ENCODE measurements at regions not wholly inside any gene's neighbourhood (a gene's known extent, or its start where the extent isn't known, plus 50 kb on each side); places are given as distances from the start of the nearest gene placed in this dataset.

GRCh38 chr20:43809206-43809819 lies 82.5 kb upstream of the GTSF1L start:
- WGBS, 2 donors: 74 to 85% methylated on average over 4 of the region's 4 CpGs
- Histone ChIP-seq H3K27me3 (ENCODE audit: control insufficient read depth in 1 of 2, insufficient read depth in 2 of 2, low read length in 2 of 2) (no peaks in the 10 kb centered on the region), H3K36me3 (ENCODE audit: control insufficient read depth in 2 of 2, insufficient read depth in 2 of 2, low read length in 1 of 2) (no peaks in the 10 kb centered on the region), H3K9me3 (ENCODE audit: control insufficient read depth in 2 of 2, insufficient read depth in 1 of 2, low read depth in 1 of 2, low read length in 1 of 2) (no peaks in the 10 kb centered on the region), H3K4me1 (ENCODE audit: control insufficient read depth in 2 of 2, insufficient read depth in 2 of 2, low read length in 1 of 2) (no peaks in the 10 kb centered on the region), H3K27ac (ENCODE audit: low read depth in 2 of 2, low read length in 1 of 2) (no peak overlapping the region), H3K4me3 (ENCODE audit: low read depth in 1 of 2, low read length in 2 of 2) (no peak overlapping the region)

DNA sequence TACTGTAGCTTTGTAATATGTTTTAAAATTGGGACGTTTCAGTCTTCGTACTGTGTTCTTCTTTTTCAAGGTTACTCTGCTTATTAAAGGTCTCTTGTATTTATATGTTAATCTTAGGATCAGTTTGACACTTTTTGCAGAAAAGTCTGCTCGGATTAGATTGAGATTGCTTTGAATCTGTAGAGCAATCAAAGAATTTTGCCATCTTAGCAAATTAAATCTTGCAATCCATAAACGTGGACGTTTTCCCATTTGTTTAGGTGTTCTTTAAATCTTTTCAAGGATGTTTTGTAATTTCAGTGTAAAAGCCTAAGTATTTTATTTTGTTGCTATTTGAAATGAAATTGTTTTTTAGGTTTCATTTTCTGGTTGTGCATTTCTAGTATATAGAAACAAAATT lies 78.0 kb upstream of the GTSF1L start:
- Histone ChIP-seq H3K4me1 (ENCODE audit: control insufficient read depth in 2 of 2, insufficient read depth in 2 of 2, low read length in 1 of 2) (no peaks in the 10 kb centered on the region), H3K9me3 (ENCODE audit: control insufficient read depth in 2 of 2, insufficient read depth in 1 of 2, low read depth in 1 of 2, low read length in 1 of 2) (peaks cover 0 to 2% of the 10 kb centered on the region in 2 donors), H3K27me3 (ENCODE audit: control insufficient read depth in 1 of 2, insufficient read depth in 2 of 2, low read length in 2 of 2) (no peaks in the 10 kb centered on the region), H3K36me3 (ENCODE audit: control insufficient read depth in 2 of 2, insufficient read depth in 2 of 2, low read length in 1 of 2) (no peaks in the 10 kb centered on the region), H3K4me3 (ENCODE audit: low read depth in 1 of 2, low read length in 2 of 2) (no peak overlapping the region), H3K27ac (ENCODE audit: low read depth in 2 of 2, low read length in 1 of 2) (no peak overlapping the region)
- 58 to 73% methylated on average over 5 of the region's 5 CpGs for WGBS, 2 donors

- H3K27ac ChIP-seq (ENCODE audit: low read depth in 2 of 2, low read length in 1 of 2): no peak overlapping the region
- H3K4me1 ChIP-seq (ENCODE audit: control insufficient read depth in 2 of 2, insufficient read depth in 2 of 2, low read length in 1 of 2): no peaks in the 10 kb centered on the region
- H3K4me3 ChIP-seq (ENCODE audit: low read depth in 1 of 2, low read length in 2 of 2): no peak overlapping the region
- no peaks in the 10 kb centered on the region for H3K36me3 ChIP-seq (ENCODE audit: control insufficient read depth in 2 of 2, insufficient read depth in 2 of 2, low read length in 1 of 2)
- H3K27me3 ChIP-seq (ENCODE audit: control insufficient read depth in 1 of 2, insufficient read depth in 2 of 2, low read length in 2 of 2): no peaks in the 10 kb centered on the region
- peaks cover 0 to 2% of the 10 kb centered on the region in 2 donors for H3K9me3 ChIP-seq (ENCODE audit: control insufficient read depth in 2 of 2, insufficient read depth in 1 of 2, low read depth in 1 of 2, low read length in 1 of 2)
Measured at GRCh38 chr20:43803276-43803675, 76.5 kb upstream of the GTSF1L start.

DNA sequence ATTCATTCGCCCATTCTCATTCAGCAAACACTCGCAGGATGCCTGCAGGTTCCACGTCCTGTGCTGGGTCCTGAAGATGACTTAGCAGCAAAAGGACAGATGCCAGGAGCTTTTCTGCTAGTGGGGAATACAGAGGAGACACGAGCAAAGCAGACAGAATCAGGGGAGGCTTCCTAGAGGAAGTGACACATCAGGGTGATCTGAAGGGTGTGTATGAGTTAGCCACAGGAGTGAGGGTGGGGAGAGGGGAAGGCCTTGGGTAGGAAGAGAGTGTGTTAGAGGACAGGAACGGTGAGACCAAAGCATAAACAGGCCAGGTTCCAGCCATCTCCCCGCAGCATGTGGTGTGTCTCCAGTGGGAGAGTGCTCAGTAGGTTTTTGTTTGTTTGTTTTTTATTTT lies 73.4 kb upstream of the GTSF1L start:
- H3K4me3 ChIP-seq (ENCODE audit: low read depth in 1 of 2, low read length in 2 of 2): no peak overlapping the region
- no peak overlapping the region for H3K27ac ChIP-seq (ENCODE audit: low read depth in 2 of 2, low read length in 1 of 2)
- no peaks in the 10 kb centered on the region for H3K4me1 ChIP-seq (ENCODE audit: control insufficient read depth in 2 of 2, insufficient read depth in 2 of 2, low read length in 1 of 2)
- 72 to 77% methylated on average over 6 of the region's 6 CpGs for WGBS, 2 donors
- peaks cover 0 to 2% of the 10 kb centered on the region in 2 donors for H3K9me3 ChIP-seq (ENCODE audit: control insufficient read depth in 2 of 2, insufficient read depth in 1 of 2, low read depth in 1 of 2, low read length in 1 of 2)
- no peaks in the 10 kb centered on the region for H3K36me3 ChIP-seq (ENCODE audit: control insufficient read depth in 2 of 2, insufficient read depth in 2 of 2, low read length in 1 of 2)
- no peaks in the 10 kb centered on the region for H3K27me3 ChIP-seq (ENCODE audit: control insufficient read depth in 1 of 2, insufficient read depth in 2 of 2, low read length in 2 of 2)

GRCh38 chr20:43799741-43800140 lies 72.9 kb upstream of the GTSF1L start:
- WGBS, 2 donors: 87 to 90% methylated on average over 5 of the region's 5 CpGs
- H3K4me1 ChIP-seq (ENCODE audit: control insufficient read depth in 2 of 2, insufficient read depth in 2 of 2, low read length in 1 of 2): no peaks in the 10 kb centered on the region
- no peak overlapping the region for H3K27ac ChIP-seq (ENCODE audit: low read depth in 2 of 2, low read length in 1 of 2)
- H3K4me3 ChIP-seq (ENCODE audit: low read depth in 1 of 2, low read length in 2 of 2): no peak overlapping the region
- H3K9me3 ChIP-seq (ENCODE audit: control insufficient read depth in 2 of 2, insufficient read depth in 1 of 2, low read depth in 1 of 2, low read length in 1 of 2): peaks cover 0 to 2% of the 10 kb centered on the region in 2 donors
- H3K36me3 ChIP-seq (ENCODE audit: control insufficient read depth in 2 of 2, insufficient read depth in 2 of 2, low read length in 1 of 2): no peaks in the 10 kb centered on the region
- no peaks in the 10 kb centered on the region for H3K27me3 ChIP-seq (ENCODE audit: control insufficient read depth in 1 of 2, insufficient read depth in 2 of 2, low read length in 2 of 2)

GRCh38 chr20:43799150-43799711 lies 72.4 kb upstream of the GTSF1L start:
- H3K4me3 ChIP-seq (ENCODE audit: low read depth in 1 of 2, low read length in 2 of 2): no peak overlapping the region
- 52 to 53% methylated on average over 11 of the region's 11 CpGs for WGBS, 2 donors
- no peaks in the 10 kb centered on the region for H3K36me3 ChIP-seq (ENCODE audit: control insufficient read depth in 2 of 2, insufficient read depth in 2 of 2, low read length in 1 of 2)
- no peak overlapping the region for H3K27ac ChIP-seq (ENCODE audit: low read depth in 2 of 2, low read length in 1 of 2)
- no peaks in the 10 kb centered on the region for H3K27me3 ChIP-seq (ENCODE audit: control insufficient read depth in 1 of 2, insufficient read depth in 2 of 2, low read length in 2 of 2)
- no peaks in the 10 kb centered on the region for H3K4me1 ChIP-seq (ENCODE audit: control insufficient read depth in 2 of 2, insufficient read depth in 2 of 2, low read length in 1 of 2)
- H3K9me3 ChIP-seq (ENCODE audit: control insufficient read depth in 2 of 2, insufficient read depth in 1 of 2, low read depth in 1 of 2, low read length in 1 of 2): peaks cover 0 to 2% of the 10 kb centered on the region in 2 donors

- peaks cover 0 to 2% of the 10 kb centered on the region in 2 donors for H3K9me3 ChIP-seq (ENCODE audit: control insufficient read depth in 2 of 2, insufficient read depth in 1 of 2, low read depth in 1 of 2, low read length in 1 of 2)
- no peaks in the 10 kb centered on the region for H3K27me3 ChIP-seq (ENCODE audit: control insufficient read depth in 1 of 2, insufficient read depth in 2 of 2, low read length in 2 of 2)
- no peak overlapping the region for H3K4me3 ChIP-seq (ENCODE audit: low read depth in 1 of 2, low read length in 2 of 2)
- 46 to 55% methylated on average over 7 of the region's 7 CpGs for WGBS, 2 donors
- H3K36me3 ChIP-seq (ENCODE audit: control insufficient read depth in 2 of 2, insufficient read depth in 2 of 2, low read length in 1 of 2): no peaks in the 10 kb centered on the region
- H3K4me1 ChIP-seq (ENCODE audit: control insufficient read depth in 2 of 2, insufficient read depth in 2 of 2, low read length in 1 of 2): no peaks in the 10 kb centered on the region
- H3K27ac ChIP-seq (ENCODE audit: low read depth in 2 of 2, low read length in 1 of 2): no peak overlapping the region
Measured at GRCh38 chr20:43798291-43799149, 71.7 kb upstream of the GTSF1L start.

DNA sequence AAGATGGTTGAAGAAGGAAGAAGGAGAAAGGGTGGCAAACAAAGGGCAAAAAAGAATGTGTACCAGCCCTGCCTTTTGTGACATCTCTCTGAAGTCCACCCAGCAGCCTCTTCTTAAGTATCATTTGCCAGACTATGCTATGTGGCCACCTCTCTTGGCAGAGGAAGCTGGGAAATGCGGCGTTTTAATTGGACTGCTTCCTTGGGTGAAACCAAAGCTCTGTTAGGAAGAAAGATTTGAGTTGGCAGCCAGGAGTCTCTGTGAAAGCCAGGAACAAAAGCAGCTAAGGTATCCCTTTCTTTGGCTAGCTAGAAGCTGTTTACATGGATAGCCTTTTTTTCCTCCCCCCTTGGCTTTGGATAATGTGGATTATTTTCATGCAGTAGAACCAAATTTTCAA lies 67.5 kb upstream of the GTSF1L start:
- H3K4me1 ChIP-seq (ENCODE audit: control insufficient read depth in 2 of 2, insufficient read depth in 2 of 2, low read length in 1 of 2): no peaks in the 10 kb centered on the region
- H3K27ac ChIP-seq (ENCODE audit: low read depth in 2 of 2, low read length in 1 of 2): no peak overlapping the region
- peaks cover 0 to 2% of the 10 kb centered on the region in 2 donors for H3K9me3 ChIP-seq (ENCODE audit: control insufficient read depth in 2 of 2, insufficient read depth in 1 of 2, low read depth in 1 of 2, low read length in 1 of 2)
- 76 to 78% methylated on average over 2 of the region's 2 CpGs for WGBS, 2 donors
- no peaks in the 10 kb centered on the region for H3K36me3 ChIP-seq (ENCODE audit: control insufficient read depth in 2 of 2, insufficient read depth in 2 of 2, low read length in 1 of 2)
- H3K27me3 ChIP-seq (ENCODE audit: control insufficient read depth in 1 of 2, insufficient read depth in 2 of 2, low read length in 2 of 2): no peaks in the 10 kb centered on the region
- no peak overlapping the region for H3K4me3 ChIP-seq (ENCODE audit: low read depth in 1 of 2, low read length in 2 of 2)

DNA sequence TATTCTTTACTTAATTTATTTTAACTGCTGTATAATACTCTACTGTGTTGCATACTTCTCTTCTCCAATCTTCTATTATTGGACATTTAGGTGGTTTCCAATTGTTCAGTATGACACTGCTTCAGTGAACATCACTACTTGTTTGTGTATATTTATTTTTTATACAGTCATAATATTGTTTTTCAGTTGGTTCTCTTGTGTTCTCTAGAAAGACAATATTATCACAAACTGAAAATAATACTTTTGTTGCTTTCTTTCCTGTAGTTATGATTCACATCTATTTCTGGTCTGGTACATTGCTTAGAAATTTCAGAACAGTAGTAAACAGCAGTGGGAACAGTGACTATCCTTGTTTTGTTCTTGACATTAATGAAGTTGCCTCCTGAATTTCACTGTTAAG lies 62.8 kb upstream of the GTSF1L start:
- Histone ChIP-seq H3K36me3 (ENCODE audit: control insufficient read depth in 2 of 2, insufficient read depth in 2 of 2, low read length in 1 of 2) (no peaks in the 10 kb centered on the region), H3K27me3 (ENCODE audit: control insufficient read depth in 1 of 2, insufficient read depth in 2 of 2, low read length in 2 of 2) (no peaks in the 10 kb centered on the region), H3K9me3 (ENCODE audit: control insufficient read depth in 2 of 2, insufficient read depth in 1 of 2, low read depth in 1 of 2, low read length in 1 of 2) (peaks cover 0 to 2% of the 10 kb centered on the region in 2 donors), H3K4me3 (ENCODE audit: low read depth in 1 of 2, low read length in 2 of 2) (no peak overlapping the region), H3K4me1 (ENCODE audit: control insufficient read depth in 2 of 2, insufficient read depth in 2 of 2, low read length in 1 of 2) (no peaks in the 10 kb centered on the region), H3K27ac (ENCODE audit: low read depth in 2 of 2, low read length in 1 of 2) (no peak overlapping the region)

Measured in esophagus (tissue), 2 donors.